Mammary epithelial cell (primary cell): ENCODE measurements at regions not wholly inside any gene's neighbourhood (a gene's known extent, or its start where the extent isn't known, plus 50 kb on each side); places are given as distances from the start of the nearest gene placed in this dataset.

Source experiments
- CTCF ChIP-seq, 2 donors: IDR thresholded peaks in 1 of 2; conservative IDR thresholded peaks in 1 of 2; 2 replicates each; pipeline ENCODE4 v1.5.1; 2011 to 2012; ENCODE audit warnings: inconsistent platforms in 2 of 2, low read length in 2 of 2, mild to moderate bottlenecking in 2 of 2, control low read depth in 1 of 2, low read depth in 1 of 2; ENCODE audit not compliant: insufficient read depth in 1 of 2; ENCODE audit errors: extremely low read depth in 1 of 2
- EZH2 ChIP-seq: IDR thresholded peaks from 2 replicates; pipeline ENCODE4 v1.6.1; 2012; ENCODE audit warnings: low read length, inconsistent platforms, borderline replicate concordance

DNA sequence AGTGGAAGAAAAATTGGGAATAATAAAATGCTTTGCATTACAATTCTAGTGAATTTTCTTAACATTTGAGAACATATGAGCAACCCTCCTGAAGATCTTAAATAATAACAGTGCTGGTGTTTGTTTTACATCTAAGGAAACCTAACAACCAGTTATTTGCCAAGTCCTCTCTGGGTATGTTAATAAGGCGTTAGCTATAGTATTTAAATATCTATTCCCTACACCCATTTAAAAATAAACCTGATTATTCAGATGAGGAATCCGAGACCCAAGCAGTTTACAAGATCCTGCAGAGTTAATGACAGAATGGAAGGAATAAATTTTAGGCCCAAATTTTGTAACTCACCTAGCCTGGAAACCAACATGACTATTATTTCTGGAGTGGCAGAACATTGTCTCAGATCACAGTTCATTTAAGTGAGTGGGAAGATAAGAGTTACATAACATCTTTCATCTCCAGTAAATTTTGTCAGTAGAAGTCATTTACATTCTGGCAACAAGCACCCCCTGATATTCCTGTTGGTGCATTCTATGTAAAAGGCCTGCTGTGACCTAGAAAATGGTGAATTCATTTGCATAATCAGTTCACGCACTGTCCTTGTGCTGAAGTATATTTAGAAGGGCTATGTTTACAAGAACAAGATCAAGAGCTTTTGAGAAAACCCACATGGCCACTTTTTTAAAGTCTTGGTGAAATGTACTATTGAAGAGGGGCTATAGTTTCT lies 148.2 kb downstream of the COX7C start:
- TF ChIP-seq CTCF (conservative IDR thresholded peaks at IDR 0.05 in 1 of 2, IDR thresholded peaks at IDR 0.05 in 1 of 2; ENCODE audit: extremely low read depth in 1 of 2, insufficient read depth in 1 of 2, low read depth in 1 of 2, low read length in 2 of 2): no peak
- TF ChIP-seq EZH2: no peak
